ENCODE measurements at regions not wholly inside any gene's neighbourhood (a gene's known extent, or its start where the extent isn't known, plus 50 kb on each side); places are given as distances from the start of the nearest gene placed in this dataset.
"Not testable (repeated sequence)": the region's sequence is repeated elsewhere in the genome, so short reads cannot be mapped to it uniquely, and the experiment has no call there.

GRCh38 chr2:95725191-95725590, 133.4 kb downstream of the TRIM43 start:
- TF ChIP-seq CTCF (IDR thresholded peaks at IDR 0.05; ENCODE audit: extremely low read depth in 1 of 2, insufficient read depth in 1 of 2, low read depth in 1 of 2, low read length in 2 of 2); POLR2AphosphoS5 (IDR thresholded peaks at IDR 0.05; ENCODE audit: insufficient read depth, low read depth, low read length); EZH2 (IDR thresholded peaks at IDR 0.05; ENCODE audit: borderline replicate concordance, low read depth, low read length, severe bottlenecking); POLR2A (IDR thresholded peaks at IDR 0.05; ENCODE audit: low read depth, low read length); MAX (IDR thresholded peaks at IDR 0.05; ENCODE audit: insufficient read depth, insufficient read length); JUN (IDR thresholded peaks at IDR 0.05; ENCODE audit: borderline replicate concordance, insufficient read depth, insufficient read length, low read depth); MYC (IDR thresholded peaks at IDR 0.05; ENCODE audit: low read depth, low read length); GATA2 (IDR thresholded peaks at IDR 0.05; ENCODE audit: insufficient read depth, insufficient read length, low read depth, low read length): not testable (repeated sequence)

Data from endothelial cell of umbilical vein (primary cell).